GM10266 (cell line): ENCODE measurements at regions not wholly inside any gene's neighbourhood (a gene's known extent, or its start where the extent isn't known, plus 50 kb on each side); places are given as distances from the start of the nearest gene placed in this dataset.

Experiments used
- DNase-seq: peaks from one replicate; pipeline ENCODE4 v3.0.0; 2012; ENCODE audit errors: extremely low spot score
- CTCF ChIP-seq: IDR thresholded peaks from 2 replicates; pipeline ENCODE4 v1.5.1; 2012; ENCODE audit warnings: mild to moderate bottlenecking, low read depth; ENCODE audit not compliant: control insufficient read depth, insufficient read depth; ENCODE audit errors: missing control alignments

DNA sequence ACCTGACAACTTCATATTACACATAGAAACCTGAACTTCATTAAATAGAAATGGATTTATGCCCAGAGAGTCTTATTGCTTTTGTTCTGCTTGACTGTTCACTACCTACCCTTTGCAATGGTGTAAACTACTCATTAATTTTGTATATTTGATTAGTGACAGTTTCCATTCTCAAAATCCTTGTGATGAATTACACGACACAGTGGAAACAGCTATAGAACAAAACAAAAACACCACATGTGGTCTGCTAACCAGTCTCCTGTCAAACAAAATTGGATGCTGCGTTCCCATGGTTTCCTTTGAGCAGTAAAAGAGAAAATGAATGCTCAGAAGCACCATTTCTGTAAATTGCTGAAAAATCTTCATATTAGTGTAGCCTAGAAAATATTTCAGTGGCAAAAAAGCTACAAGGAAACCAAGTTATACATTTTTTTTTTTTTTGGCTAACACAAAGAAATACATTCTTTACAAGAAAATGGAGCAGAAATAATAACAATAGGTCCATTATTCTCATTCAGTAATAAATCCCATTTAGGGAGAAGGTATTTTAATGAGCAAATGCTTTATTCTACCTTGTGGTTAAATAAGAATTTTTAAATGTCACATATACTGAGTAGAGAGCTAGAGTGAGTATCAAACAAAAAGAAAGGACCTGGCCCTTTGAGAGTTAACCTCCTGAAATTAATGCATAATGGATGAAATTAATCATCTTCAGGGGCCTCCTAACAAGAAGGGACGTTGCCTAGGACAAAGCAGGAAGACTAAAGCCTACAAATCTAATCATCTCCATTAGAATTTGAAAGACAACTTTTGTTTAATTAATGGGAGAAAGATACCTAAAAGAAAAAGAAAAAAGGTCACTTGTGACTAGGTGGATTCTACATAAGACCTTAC, 355.1 kb upstream of the ZC3H15 start:
- TF ChIP-seq CTCF: no peak
- no peak for DNase-seq

DNA sequence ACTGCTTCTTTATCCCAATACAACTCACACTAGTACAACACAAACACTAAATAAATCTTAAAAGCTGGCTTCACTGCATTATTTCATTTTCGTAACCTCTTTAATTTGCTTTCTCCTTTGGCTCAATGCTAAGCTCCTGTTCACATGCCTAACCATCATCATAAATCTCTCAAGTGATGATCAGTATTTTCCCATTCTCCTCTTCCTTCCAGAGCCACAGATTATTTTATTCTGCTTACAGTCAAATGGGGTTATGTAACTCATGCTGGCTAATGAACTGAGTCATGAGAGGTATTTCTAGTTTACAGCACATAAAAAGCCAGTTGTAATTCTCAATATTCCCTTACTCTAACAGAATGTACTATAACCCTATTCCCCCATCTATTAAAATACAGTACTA, 350.4 kb upstream of the ZC3H15 start:
- TF ChIP-seq CTCF: no peak
- DNase-seq: no peak

DNA sequence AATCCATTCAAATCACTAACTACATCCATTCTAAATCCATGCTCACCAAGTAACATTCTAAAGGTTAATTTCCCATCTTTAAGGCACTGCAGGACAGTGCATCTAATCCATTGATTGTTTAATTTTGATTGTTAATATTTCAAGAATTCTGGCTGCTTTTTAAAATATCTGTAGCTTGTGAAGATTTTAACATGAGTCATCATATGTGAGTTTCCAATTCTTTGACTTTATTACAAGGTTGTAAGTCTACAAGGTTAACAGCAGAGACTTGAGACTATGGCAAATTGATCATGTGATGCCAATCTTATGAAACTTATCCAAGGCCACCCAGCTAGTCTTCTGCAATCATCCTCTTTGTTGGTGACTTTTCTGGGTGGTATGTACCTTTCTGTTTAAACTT, 349.2 kb upstream of the ZC3H15 start:
- TF ChIP-seq CTCF: no peak
- no peak for DNase-seq

- no peak for DNase-seq
- TF ChIP-seq CTCF: no peak
Measured at GRCh38 chr2:186138845-186139244, 347.2 kb upstream of the ZC3H15 start.

GRCh38 chr2:186159101-186159500, 327.0 kb upstream of the ZC3H15 start:
- TF ChIP-seq CTCF: no peak
- no peak for DNase-seq

GRCh38 chr2:186164325-186164724, 321.7 kb upstream of the ZC3H15 start:
- no peak for DNase-seq
- no peak for TF ChIP-seq CTCF

DNA sequence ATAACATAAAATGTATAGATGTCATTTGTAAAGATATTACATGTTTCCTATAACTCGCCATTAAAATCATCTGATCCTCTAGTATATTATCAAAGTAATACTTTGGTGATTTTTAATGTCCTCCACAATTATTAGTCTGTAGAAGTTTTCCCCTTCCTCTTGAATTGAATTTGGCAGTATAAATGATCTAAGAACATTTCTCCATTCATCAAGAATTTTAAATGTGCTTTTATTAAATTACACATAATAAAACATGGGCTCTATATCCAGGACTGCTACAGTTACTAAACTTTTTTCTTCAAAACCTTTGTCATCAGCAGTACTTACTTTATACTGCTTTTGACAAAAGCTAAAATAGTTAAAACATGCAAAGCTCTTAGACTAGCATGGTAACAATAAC, 315.4 kb upstream of the ZC3H15 start:
- no peak for TF ChIP-seq CTCF
- DNase-seq: no peak
